Fibroblast of lung (primary cell): ENCODE measurements at regions not wholly inside any gene's neighbourhood (a gene's known extent, or its start where the extent isn't known, plus 50 kb on each side); places are given as distances from the start of the nearest gene placed in this dataset.

Experiments used
- DNase-seq, 2 donors: peaks; one replicate each; pipeline versions ENCODE4 v3.0.0 to v3.0.0-alpha.2; 2010; ENCODE audit warnings: low read depth in 2 of 2
- H2AFZ ChIP-seq: 2 replicates; pipeline ENCODE4 v1.5.1; 2012; ENCODE audit warnings: low read length, control low read depth, inconsistent platforms
- H3K27ac ChIP-seq: 2 replicates; pipeline ENCODE4 v1.5.1; 2011; ENCODE audit warnings: low read length, control low read depth; ENCODE audit not compliant: insufficient read depth
- H3K27me3 ChIP-seq: 2 replicates; pipeline ENCODE4 v1.5.1; 2011; ENCODE audit warnings: mild to moderate bottlenecking, low read length; ENCODE audit not compliant: control insufficient read depth, insufficient read depth
- H3K36me3 ChIP-seq: 2 replicates; pipeline ENCODE4 v1.5.1; 2011; ENCODE audit warnings: low read length; ENCODE audit not compliant: control insufficient read depth, insufficient read depth
- H3K4me1 ChIP-seq: 2 replicates; pipeline ENCODE4 v1.5.1; 2011; ENCODE audit warnings: low read length; ENCODE audit not compliant: control insufficient read depth, insufficient read depth; ENCODE audit errors: extremely low read depth
- H3K4me2 ChIP-seq: 2 replicates; pipeline ENCODE4 v1.5.1; 2011; ENCODE audit warnings: low read length, control low read depth; ENCODE audit not compliant: insufficient read depth; ENCODE audit errors: extremely low read depth
- H3K4me3 ChIP-seq, 4 experiments: fragments of 200-600 bp in 1 of 4; sonication (generic) in 1 of 4; replicated peaks in 1 of 4; 2 replicates each; pipeline ENCODE4 v1.5.1; 2011 to 2016; ENCODE audit warnings: low read length in 4 of 4, low read depth in 3 of 4, mild to moderate bottlenecking in 3 of 4, control low read depth in 2 of 4, inconsistent platforms in 1 of 4, mixed read lengths in 1 of 4; ENCODE audit not compliant: insufficient read depth in 1 of 4; ENCODE audit errors: control extremely low read depth in 1 of 4
- H3K79me2 ChIP-seq: 2 replicates; pipeline ENCODE4 v1.5.1; 2012; ENCODE audit warnings: mild to moderate bottlenecking, low read length, inconsistent platforms; ENCODE audit not compliant: control insufficient read depth, insufficient read depth
- H3K9ac ChIP-seq: 2 replicates; pipeline ENCODE4 v1.5.1; 2011; ENCODE audit warnings: mild to moderate bottlenecking, low read length, control low read depth; ENCODE audit not compliant: insufficient read depth
- H3K9me3 ChIP-seq: 2 replicates; pipeline ENCODE4 v1.5.1; 2012; ENCODE audit warnings: low read depth, low read length; ENCODE audit not compliant: control insufficient read depth, insufficient read depth
- H4K20me1 ChIP-seq: 2 replicates; pipeline ENCODE4 v1.5.1; 2011; ENCODE audit warnings: low read length; ENCODE audit not compliant: control insufficient read depth, insufficient read depth; ENCODE audit errors: extremely low read depth
- EZH2 ChIP-seq: IDR thresholded peaks from 2 replicates; pipeline ENCODE4 v1.5.1; 2012; ENCODE audit warnings: low read length, control low read depth, mild to moderate bottlenecking; ENCODE audit errors: missing control alignments
- TF ChIP-seq, protein P1 (sequence below), 2 donors: IDR thresholded peaks in 1 of 2; conservative IDR thresholded peaks in 1 of 2; 1 replicate in 1 of 2; 2 replicates in 1 of 2; pipeline ENCODE4 v1.5.1; 2011 to 2012; ENCODE audit warnings: low read length in 2 of 2, control low read depth in 1 of 2, inconsistent platforms in 1 of 2, low read depth in 1 of 2, mild to moderate bottlenecking in 1 of 2

DNA sequence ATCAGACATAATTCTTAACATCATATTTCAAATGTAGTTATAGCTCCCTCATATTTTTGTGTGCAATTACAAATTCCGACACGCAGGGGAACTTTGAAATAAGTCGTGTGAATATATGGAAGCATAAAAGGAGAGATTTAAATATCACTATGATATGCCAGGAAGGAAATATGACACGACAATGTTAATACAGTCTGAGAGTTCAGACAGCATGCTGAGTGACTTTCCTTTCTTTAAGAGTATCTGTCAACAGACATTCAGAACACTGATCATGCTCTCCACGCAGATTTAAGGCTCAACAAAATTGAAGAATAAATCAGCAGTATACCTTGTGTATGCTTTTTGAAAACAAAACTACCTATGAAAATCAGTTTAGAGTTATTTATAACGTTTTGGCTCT, 232.6 kb upstream of the CARD18 start:
- no peak overlapping the region for H3K4me2 ChIP-seq

DNA sequence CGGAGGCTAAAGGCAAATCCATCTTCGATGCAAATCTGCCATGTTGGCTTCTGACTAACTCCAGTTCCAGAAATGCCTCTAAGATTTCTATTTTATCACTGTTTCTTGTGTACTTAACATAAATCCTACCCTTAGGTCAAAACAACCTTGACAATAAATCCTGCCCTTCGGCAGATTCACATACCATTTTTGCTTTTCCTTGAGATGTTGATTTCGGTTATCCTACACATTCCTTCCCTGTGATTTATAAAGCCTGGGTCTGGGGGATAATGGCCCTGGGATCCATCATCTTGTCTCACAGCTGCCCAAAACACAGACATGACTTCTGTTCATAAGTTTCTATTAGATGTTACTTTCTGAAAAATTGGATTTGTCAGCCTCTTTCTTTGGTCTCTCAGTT, 231.7 kb upstream of the CARD18 start:
- H3K4me1 ChIP-seq, result no peaks in the 10 kb centered on the region
- H3K9me3 ChIP-seq, result no peaks in the 10 kb centered on the region
- no peak overlapping the region for H3K9ac ChIP-seq
- H3K36me3 ChIP-seq, result no peaks in the 10 kb centered on the region
- H4K20me1 ChIP-seq, result no peaks in the 10 kb centered on the region
- H3K4me2 ChIP-seq, result no peak overlapping the region
- no peak for TF ChIP-seq EZH2
- TF ChIP-seq, protein P1, sequence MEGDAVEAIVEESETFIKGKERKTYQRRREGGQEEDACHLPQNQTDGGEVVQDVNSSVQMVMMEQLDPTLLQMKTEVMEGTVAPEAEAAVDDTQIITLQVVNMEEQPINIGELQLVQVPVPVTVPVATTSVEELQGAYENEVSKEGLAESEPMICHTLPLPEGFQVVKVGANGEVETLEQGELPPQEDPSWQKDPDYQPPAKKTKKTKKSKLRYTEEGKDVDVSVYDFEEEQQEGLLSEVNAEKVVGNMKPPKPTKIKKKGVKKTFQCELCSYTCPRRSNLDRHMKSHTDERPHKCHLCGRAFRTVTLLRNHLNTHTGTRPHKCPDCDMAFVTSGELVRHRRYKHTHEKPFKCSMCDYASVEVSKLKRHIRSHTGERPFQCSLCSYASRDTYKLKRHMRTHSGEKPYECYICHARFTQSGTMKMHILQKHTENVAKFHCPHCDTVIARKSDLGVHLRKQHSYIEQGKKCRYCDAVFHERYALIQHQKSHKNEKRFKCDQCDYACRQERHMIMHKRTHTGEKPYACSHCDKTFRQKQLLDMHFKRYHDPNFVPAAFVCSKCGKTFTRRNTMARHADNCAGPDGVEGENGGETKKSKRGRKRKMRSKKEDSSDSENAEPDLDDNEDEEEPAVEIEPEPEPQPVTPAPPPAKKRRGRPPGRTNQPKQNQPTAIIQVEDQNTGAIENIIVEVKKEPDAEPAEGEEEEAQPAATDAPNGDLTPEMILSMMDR (conservative IDR thresholded peaks at IDR 0.05 in 1 of 2, IDR thresholded peaks at IDR 0.05 in 1 of 2; ENCODE audit: low read depth in 1 of 2, low read length in 2 of 2), result no peak
- no peak overlapping the region for H2AFZ ChIP-seq
- no peaks in the 10 kb centered on the region for H3K27me3 ChIP-seq
- no peak overlapping the region for H3K4me3 ChIP-seq
- no peak for DNase-seq
- H3K27ac ChIP-seq, result no peak overlapping the region
- H3K79me2 ChIP-seq, result no peaks in the 10 kb centered on the region

More for the DNA sequence above, 232.6 kb upstream of the CARD18 start:
- TF ChIP-seq, protein P1 (conservative IDR thresholded peaks at IDR 0.05 in 1 of 2, IDR thresholded peaks at IDR 0.05 in 1 of 2; ENCODE audit: low read depth in 1 of 2, low read length in 2 of 2), result no peak
- no peak for TF ChIP-seq EZH2
- peak overlapping the region; percentile 10 for H2AFZ ChIP-seq
- H3K9me3 ChIP-seq, result no peaks in the 10 kb centered on the region
- H3K79me2 ChIP-seq, result no peaks in the 10 kb centered on the region
- no peak overlapping the region for H3K4me3 ChIP-seq
- H4K20me1 ChIP-seq, result no peaks in the 10 kb centered on the region
- no peak overlapping the region for H3K27ac ChIP-seq
- no peaks in the 10 kb centered on the region for H3K27me3 ChIP-seq
- H3K36me3 ChIP-seq, result no peaks in the 10 kb centered on the region
- no peak for DNase-seq
- no peaks in the 10 kb centered on the region for H3K4me1 ChIP-seq
- no peak overlapping the region for H3K9ac ChIP-seq

- no peaks in the 10 kb centered on the region for H3K27me3 ChIP-seq
- H3K79me2 ChIP-seq, result no peaks in the 10 kb centered on the region
- no peak overlapping the region for H3K27ac ChIP-seq
- no peak overlapping the region for H3K4me3 ChIP-seq
- H3K4me1 ChIP-seq, result no peaks in the 10 kb centered on the region
- no peaks in the 10 kb centered on the region for H4K20me1 ChIP-seq
- TF ChIP-seq, protein P1 (conservative IDR thresholded peaks at IDR 0.05 in 1 of 2, IDR thresholded peaks at IDR 0.05 in 1 of 2; ENCODE audit: low read depth in 1 of 2, low read length in 2 of 2), result no peak
- no peak for TF ChIP-seq EZH2
- no peaks in the 10 kb centered on the region for H3K9me3 ChIP-seq
- no peak overlapping the region for H2AFZ ChIP-seq
- H3K36me3 ChIP-seq, result no peaks in the 10 kb centered on the region
- no peak overlapping the region for H3K4me2 ChIP-seq
- no peak overlapping the region for H3K9ac ChIP-seq
- DNase-seq, result peak in 1 of 2 donors; percentile 24
These were observed 229.1 kb upstream of the CARD18 start for GRCh38 chr11:105368711-105369110.
